GM23338 (cell line): ENCODE measurements at regions not wholly inside any gene's neighbourhood (a gene's known extent, or its start where the extent isn't known, plus 50 kb on each side); places are given as distances from the start of the nearest gene placed in this dataset.

Experiments used
- CREB1 ChIP-seq: fragments of 250-450 bp; sonication (Bioruptor Pico); IDR thresholded peaks from 2 replicates; pipeline ENCODE4 v1.5.0; 2020; ENCODE audit warnings: low read depth, mild to moderate bottlenecking, moderate library complexity
- CTCF ChIP-seq, 2 experiments: fragments of 200-600 bp in 1 of 2; sonication (generic) in 1 of 2; conservative IDR thresholded peaks; 2 replicates each; pipeline versions ENCODE4 v1.5.1 to v1.6.1; 2016 to 2017; ENCODE audit warnings: antibody characterized with exemption in 2 of 2, low read depth in 2 of 2, mild to moderate bottlenecking in 2 of 2, moderate library complexity in 1 of 2
- EZH2 ChIP-seq: fragments of 200-600 bp; sonication (generic); IDR thresholded peaks from one replicate; pipeline ENCODE4 v1.8.0; 2017; ENCODE audit warnings: antibody characterized with exemption, mild to moderate bottlenecking, low read depth; ENCODE audit not compliant: unreplicated experiment
- EZH2phosphoT487 ChIP-seq: fragments of 200-600 bp; sonication (generic); IDR thresholded peaks from one replicate; pipeline ENCODE4 v1.8.1; 2018; ENCODE audit warnings: antibody characterized with exemption; ENCODE audit not compliant: unreplicated experiment
- JUNB ChIP-seq: IDR thresholded peaks from one replicate; pipeline ENCODE4 v1.6.1; 2016; ENCODE audit warnings: antibody characterized with exemption; ENCODE audit not compliant: unreplicated experiment
- POLR2AphosphoS5 ChIP-seq: IDR thresholded peaks from 2 replicates; pipeline ENCODE4 v1.6.1; 2016; ENCODE audit warnings: antibody characterized with exemption, low read depth
- STAT1 ChIP-seq: IDR thresholded peaks from one replicate; pipeline ENCODE4 v1.6.1; 2016; ENCODE audit warnings: antibody characterized with exemption; ENCODE audit not compliant: unreplicated experiment
- TF ChIP-seq, protein P1 (sequence below): IDR thresholded peaks from 2 replicates; pipeline ENCODE4 v1.6.1; 2016; ENCODE audit warnings: antibody characterized with exemption

DNA sequence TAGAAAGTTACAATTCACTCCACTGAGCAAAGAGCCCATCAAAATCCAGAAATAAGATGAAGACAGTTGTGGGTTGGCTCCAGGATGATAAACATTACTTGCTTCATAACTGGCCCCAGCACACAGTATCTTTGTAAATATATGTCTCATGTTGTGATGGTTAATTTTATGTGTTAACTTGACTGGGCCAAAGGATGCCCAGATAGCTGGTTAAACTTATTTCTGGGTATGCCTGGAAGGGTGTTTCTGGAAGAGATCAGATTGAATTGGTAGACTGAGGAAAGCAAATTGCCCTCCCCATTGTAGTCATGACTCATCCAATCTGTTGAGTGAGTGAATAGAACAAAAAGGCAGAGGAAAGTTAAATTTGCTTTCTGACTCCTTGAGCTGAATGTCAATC lies 373.8 kb downstream of the LNPK start:
- TF ChIP-seq POLR2AphosphoS5 (no peak), CTCF (conservative IDR thresholded peaks at IDR 0.05; ENCODE audit: low read depth in 2 of 2) (no peak), EZH2 (no peak), STAT1 (no peak), EZH2phosphoT487 (no peak), JUNB (no peak), CREB1 (CRISPR knock-in tag) (no peak)
- TF ChIP-seq, protein P1, sequence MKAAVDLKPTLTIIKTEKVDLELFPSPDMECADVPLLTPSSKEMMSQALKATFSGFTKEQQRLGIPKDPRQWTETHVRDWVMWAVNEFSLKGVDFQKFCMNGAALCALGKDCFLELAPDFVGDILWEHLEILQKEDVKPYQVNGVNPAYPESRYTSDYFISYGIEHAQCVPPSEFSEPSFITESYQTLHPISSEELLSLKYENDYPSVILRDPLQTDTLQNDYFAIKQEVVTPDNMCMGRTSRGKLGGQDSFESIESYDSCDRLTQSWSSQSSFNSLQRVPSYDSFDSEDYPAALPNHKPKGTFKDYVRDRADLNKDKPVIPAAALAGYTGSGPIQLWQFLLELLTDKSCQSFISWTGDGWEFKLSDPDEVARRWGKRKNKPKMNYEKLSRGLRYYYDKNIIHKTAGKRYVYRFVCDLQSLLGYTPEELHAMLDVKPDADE = no peak
